Ovary (tissue), 3 donors: ENCODE measurements at regions not wholly inside any gene's neighbourhood (a gene's known extent, or its start where the extent isn't known, plus 50 kb on each side); places are given as distances from the start of the nearest gene placed in this dataset.

ENCODE experiments used
- CTCF ChIP-seq, 3 donors: fragments of 450-650 bp in 2 of 3; fragments of 200-600 bp in 1 of 3; IDR thresholded peaks; one replicate each; pipeline versions ENCODE4 v1.5.1 to v1.8.0; 2016 to 2022; ENCODE audit warnings: antibody characterized with exemption in 3 of 3, mild to moderate bottlenecking in 1 of 3
- EP300 ChIP-seq: sonication (generic); formaldehyde crosslinking; IDR thresholded peaks from one replicate; pipeline ENCODE4 v1.6.1; 2017; ENCODE audit warnings: antibody characterized with exemption
- POLR2A ChIP-seq: fragments of 450-650 bp; IDR thresholded peaks from one replicate; pipeline ENCODE4 v1.6.1; 2017; ENCODE audit warnings: antibody characterized with exemption, mild to moderate bottlenecking, moderate library complexity
- donor health status: DM: no; HTN: no; CAD: no.

- TF ChIP-seq CTCF (IDR thresholded peaks at IDR 0.05), result no peak
- no peak for TF ChIP-seq POLR2A
- TF ChIP-seq EP300, result no peak
Measured at GRCh38 chr2:163541943-163542342, 193.9 kb downstream of the FIGN start.
